ENCODE measurements at regions not wholly inside any gene's neighbourhood (a gene's known extent, or its start where the extent isn't known, plus 50 kb on each side); places are given as distances from the start of the nearest gene placed in this dataset.

GRCh38 chr1:77624102-77624501, 58.4 kb downstream of the ZZZ3 start (continued):
- TF ChIP-seq, protein P1, sequence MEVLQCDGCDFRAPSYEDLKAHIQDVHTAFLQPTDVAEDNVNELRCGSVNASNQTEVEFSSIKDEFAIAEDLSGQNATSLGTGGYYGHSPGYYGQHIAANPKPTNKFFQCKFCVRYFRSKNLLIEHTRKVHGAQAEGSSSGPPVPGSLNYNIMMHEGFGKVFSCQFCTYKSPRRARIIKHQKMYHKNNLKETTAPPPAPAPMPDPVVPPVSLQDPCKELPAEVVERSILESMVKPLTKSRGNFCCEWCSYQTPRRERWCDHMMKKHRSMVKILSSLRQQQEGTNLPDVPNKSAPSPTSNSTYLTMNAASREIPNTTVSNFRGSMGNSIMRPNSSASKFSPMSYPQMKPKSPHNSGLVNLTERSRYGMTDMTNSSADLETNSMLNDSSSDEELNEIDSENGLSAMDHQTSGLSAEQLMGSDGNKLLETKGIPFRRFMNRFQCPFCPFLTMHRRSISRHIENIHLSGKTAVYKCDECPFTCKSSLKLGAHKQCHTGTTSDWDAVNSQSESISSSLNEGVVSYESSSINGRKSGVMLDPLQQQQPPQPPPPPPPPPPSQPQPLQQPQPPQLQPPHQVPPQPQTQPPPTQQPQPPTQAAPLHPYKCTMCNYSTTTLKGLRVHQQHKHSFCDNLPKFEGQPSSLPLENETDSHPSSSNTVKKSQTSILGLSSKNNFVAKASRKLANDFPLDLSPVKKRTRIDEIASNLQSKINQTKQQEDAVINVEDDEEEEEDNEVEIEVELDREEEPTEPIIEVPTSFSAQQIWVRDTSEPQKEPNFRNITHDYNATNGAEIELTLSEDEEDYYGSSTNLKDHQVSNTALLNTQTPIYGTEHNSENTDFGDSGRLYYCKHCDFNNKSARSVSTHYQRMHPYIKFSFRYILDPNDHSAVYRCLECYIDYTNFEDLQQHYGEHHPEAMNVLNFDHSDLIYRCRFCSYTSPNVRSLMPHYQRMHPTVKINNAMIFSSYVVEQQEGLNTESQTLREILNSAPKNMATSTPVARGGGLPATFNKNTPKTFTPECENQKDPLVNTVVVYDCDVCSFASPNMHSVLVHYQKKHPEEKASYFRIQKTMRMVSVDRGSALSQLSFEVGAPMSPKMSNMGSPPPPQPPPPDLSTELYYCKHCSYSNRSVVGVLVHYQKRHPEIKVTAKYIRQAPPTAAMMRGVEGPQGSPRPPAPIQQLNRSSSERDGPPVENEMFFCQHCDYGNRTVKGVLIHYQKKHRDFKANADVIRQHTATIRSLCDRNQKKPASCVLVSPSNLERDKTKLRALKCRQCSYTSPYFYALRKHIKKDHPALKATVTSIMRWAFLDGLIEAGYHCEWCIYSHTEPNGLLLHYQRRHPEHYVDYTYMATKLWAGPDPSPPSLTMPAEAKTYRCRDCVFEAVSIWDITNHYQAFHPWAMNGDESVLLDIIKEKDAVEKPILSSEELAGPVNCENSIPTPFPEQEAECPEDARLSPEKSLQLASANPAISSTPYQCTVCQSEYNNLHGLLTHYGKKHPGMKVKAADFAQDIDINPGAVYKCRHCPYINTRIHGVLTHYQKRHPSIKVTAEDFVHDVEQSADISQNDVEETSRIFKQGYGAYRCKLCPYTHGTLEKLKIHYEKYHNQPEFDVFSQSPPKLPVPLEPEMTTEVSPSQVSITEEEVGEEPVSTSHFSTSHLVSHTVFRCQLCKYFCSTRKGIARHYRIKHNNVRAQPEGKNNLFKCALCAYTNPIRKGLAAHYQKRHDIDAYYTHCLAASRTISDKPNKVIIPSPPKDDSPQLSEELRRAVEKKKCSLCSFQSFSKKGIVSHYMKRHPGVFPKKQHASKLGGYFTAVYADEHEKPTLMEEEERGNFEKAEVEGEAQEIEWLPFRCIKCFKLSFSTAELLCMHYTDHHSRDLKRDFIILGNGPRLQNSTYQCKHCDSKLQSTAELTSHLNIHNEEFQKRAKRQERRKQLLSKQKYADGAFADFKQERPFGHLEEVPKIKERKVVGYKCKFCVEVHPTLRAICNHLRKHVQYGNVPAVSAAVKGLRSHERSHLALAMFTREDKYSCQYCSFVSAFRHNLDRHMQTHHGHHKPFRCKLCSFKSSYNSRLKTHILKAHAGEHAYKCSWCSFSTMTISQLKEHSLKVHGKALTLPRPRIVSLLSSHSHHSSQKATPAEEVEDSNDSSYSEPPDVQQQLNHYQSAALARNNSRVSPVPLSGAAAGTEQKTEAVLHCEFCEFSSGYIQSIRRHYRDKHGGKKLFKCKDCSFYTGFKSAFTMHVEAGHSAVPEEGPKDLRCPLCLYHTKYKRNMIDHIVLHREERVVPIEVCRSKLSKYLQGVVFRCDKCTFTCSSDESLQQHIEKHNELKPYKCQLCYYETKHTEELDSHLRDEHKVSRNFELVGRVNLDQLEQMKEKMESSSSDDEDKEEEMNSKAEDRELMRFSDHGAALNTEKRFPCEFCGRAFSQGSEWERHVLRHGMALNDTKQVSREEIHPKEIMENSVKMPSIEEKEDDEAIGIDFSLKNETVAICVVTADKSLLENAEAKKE (CRISPR knock-in tag; IDR thresholded peaks at IDR 0.05) = no peak
- TF ChIP-seq EZH2 (IDR thresholded peaks at IDR 0.05; ENCODE audit: low read depth, unreplicated experiment) (no peak), CREB1 (CRISPR knock-in tag; IDR thresholded peaks at IDR 0.05; ENCODE audit: low read depth) (no peak), JUNB (IDR thresholded peaks at IDR 0.05; ENCODE audit: unreplicated experiment) (no peak), EZH2phosphoT487 (IDR thresholded peaks at IDR 0.05; ENCODE audit: unreplicated experiment) (no peak), ETS1 (IDR thresholded peaks at IDR 0.05) (no peak)

GRCh38 chr1:77623066-77623465, 59.4 kb downstream of the ZZZ3 start:
- no peak for DNase-seq (ENCODE audit: low spot score)
- Histone ChIP-seq H2AFZ (no peak overlapping the region), H3K36me3 (ENCODE audit: insufficient read depth) (peaks cover 3% of the 10 kb centered on the region), H3K9me2 (ENCODE audit: insufficient read depth) (no peaks in the 10 kb centered on the region), H4K20me1 (replicated peaks; ENCODE audit: insufficient read depth) (no peaks in the 10 kb centered on the region; the same call in 1 of the 2 replicates), H3K27me3 (ENCODE audit: insufficient read depth) (no peaks in the 10 kb centered on the region), H3F3A (replicated peaks; ENCODE audit: low read depth) (no peaks in the 10 kb centered on the region), H3K4me3 (no peak overlapping the region), H3K4me2 (no peak overlapping the region), H3K4me1 (ENCODE audit: insufficient read depth) (no peaks in the 10 kb centered on the region), H3K79me2 (replicated peaks; ENCODE audit: insufficient read depth) (no peaks in the 10 kb centered on the region), H3K27ac (ENCODE audit: low read depth) (no peak overlapping the region)
- Mint-ChIP-seq H3K27ac (no peak overlapping the region), H3K36me3 (ENCODE audit: low read depth) (peaks cover 36% of the 10 kb centered on the region), H3K27me3 (ENCODE audit: insufficient read depth, low read depth, poor library complexity) (no peaks in the 10 kb centered on the region), H3K4me3 (no peak overlapping the region), H3K9me3 (peaks cover 9% of the 10 kb centered on the region; the same call in 1 of the 3 replicates), H3K4me1 (no peaks in the 10 kb centered on the region)
- no peak for ATAC-seq
- TF ChIP-seq CREB1 (CRISPR knock-in tag; IDR thresholded peaks at IDR 0.05; ENCODE audit: low read depth) (no peak), ZNF331 (CRISPR knock-in tag; IDR thresholded peaks at IDR 0.05; ENCODE audit: low read depth) (no peak), STAT1 (IDR thresholded peaks at IDR 0.05; ENCODE audit: unreplicated experiment) (no peak), JUNB (IDR thresholded peaks at IDR 0.05; ENCODE audit: unreplicated experiment) (no peak), NANOG (IDR thresholded peaks at IDR 0.05; ENCODE audit: borderline replicate concordance) (no peak), CTCF (conservative IDR thresholded peaks at IDR 0.05; ENCODE audit: low read depth in 2 of 2) (no peak), ETS1 (IDR thresholded peaks at IDR 0.05) (no peak), EZH2 (IDR thresholded peaks at IDR 0.05; ENCODE audit: low read depth, unreplicated experiment) (no peak), EZH2phosphoT487 (IDR thresholded peaks at IDR 0.05; ENCODE audit: unreplicated experiment) (no peak)
- TF ChIP-seq, protein P2, sequence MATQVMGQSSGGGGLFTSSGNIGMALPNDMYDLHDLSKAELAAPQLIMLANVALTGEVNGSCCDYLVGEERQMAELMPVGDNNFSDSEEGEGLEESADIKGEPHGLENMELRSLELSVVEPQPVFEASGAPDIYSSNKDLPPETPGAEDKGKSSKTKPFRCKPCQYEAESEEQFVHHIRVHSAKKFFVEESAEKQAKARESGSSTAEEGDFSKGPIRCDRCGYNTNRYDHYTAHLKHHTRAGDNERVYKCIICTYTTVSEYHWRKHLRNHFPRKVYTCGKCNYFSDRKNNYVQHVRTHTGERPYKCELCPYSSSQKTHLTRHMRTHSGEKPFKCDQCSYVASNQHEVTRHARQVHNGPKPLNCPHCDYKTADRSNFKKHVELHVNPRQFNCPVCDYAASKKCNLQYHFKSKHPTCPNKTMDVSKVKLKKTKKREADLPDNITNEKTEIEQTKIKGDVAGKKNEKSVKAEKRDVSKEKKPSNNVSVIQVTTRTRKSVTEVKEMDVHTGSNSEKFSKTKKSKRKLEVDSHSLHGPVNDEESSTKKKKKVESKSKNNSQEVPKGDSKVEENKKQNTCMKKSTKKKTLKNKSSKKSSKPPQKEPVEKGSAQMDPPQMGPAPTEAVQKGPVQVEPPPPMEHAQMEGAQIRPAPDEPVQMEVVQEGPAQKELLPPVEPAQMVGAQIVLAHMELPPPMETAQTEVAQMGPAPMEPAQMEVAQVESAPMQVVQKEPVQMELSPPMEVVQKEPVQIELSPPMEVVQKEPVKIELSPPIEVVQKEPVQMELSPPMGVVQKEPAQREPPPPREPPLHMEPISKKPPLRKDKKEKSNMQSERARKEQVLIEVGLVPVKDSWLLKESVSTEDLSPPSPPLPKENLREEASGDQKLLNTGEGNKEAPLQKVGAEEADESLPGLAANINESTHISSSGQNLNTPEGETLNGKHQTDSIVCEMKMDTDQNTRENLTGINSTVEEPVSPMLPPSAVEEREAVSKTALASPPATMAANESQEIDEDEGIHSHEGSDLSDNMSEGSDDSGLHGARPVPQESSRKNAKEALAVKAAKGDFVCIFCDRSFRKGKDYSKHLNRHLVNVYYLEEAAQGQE (IDR thresholded peaks at IDR 0.05; ENCODE audit: unreplicated experiment) = no peak

All from GM23338 (cell line).